Omental fat pad (tissue), 3 donors: ENCODE measurements at regions not wholly inside any gene's neighbourhood (a gene's known extent, or its start where the extent isn't known, plus 50 kb on each side); places are given as distances from the start of the nearest gene placed in this dataset.
"Not testable (repeated sequence)": the region's sequence is repeated elsewhere in the genome, so short reads cannot be mapped to it uniquely, and the experiment has no call there.

Experiments
- ATAC-seq: fragments of 150-250 bp; one replicate; pipeline ENCODE4 v1.9.1; 2016; ENCODE audit warnings: mild to moderate bottlenecking, moderate library complexity; ENCODE audit not compliant: low FRiP score
- DNase-seq: peaks from one replicate; pipeline ENCODE4 v3.0.0-alpha.2; 2019; ENCODE audit warnings: low spot score
- CTCF ChIP-seq, 3 donors: fragments of 450-650 bp; IDR thresholded peaks; one replicate each; pipeline ENCODE4 v1.5.1; 2016 to 2017; ENCODE audit warnings: antibody characterized with exemption in 3 of 3, mild to moderate bottlenecking in 3 of 3, moderate library complexity in 2 of 3

GRCh38 chr6:8837343-8837742 is 402.0 kb upstream of the SLC35B3 start:
- no peak for TF ChIP-seq CTCF (IDR thresholded peaks at IDR 0.05)
- ATAC-seq (no peak), DNase-seq (no peak)

- not testable (repeated sequence) for ATAC-seq, DNase-seq
These were observed 397.4 kb upstream of the SLC35B3 start for GRCh38 chr6:8832695-8833094.

- no peak for ATAC-seq
- no peak for DNase-seq
- TF ChIP-seq CTCF (IDR thresholded peaks at IDR 0.05), result no peak
These were observed 396.2 kb upstream of the SLC35B3 start for GRCh38 chr6:8831366-8832152.

- no peak for ATAC-seq
- no peak for TF ChIP-seq CTCF (IDR thresholded peaks at IDR 0.05)
- no peak for DNase-seq
These were observed 395.4 kb upstream of the SLC35B3 start for GRCh38 chr6:8830794-8831193.

GRCh38 chr6:8829796-8830195 is 394.5 kb upstream of the SLC35B3 start:
- no peak for TF ChIP-seq CTCF (IDR thresholded peaks at IDR 0.05)
- DNase-seq (no peak), ATAC-seq (no peak)

GRCh38 chr6:8829296-8829695 is 394.0 kb upstream of the SLC35B3 start:
- ATAC-seq, result no peak
- no peak for TF ChIP-seq CTCF (IDR thresholded peaks at IDR 0.05)
- no peak for DNase-seq

GRCh38 chr6:8828376-8828775 is 393.0 kb upstream of the SLC35B3 start:
- DNase-seq, result no peak
- no peak for ATAC-seq
- no peak for TF ChIP-seq CTCF (IDR thresholded peaks at IDR 0.05)
